GM19328 (cell line): ENCODE measurements at regions not wholly inside any gene's neighbourhood (a gene's known extent, or its start where the extent isn't known, plus 50 kb on each side); places are given as distances from the start of the nearest gene placed in this dataset.
"Not testable (repeated sequence)": the region's sequence is repeated elsewhere in the genome, so short reads cannot be mapped to it uniquely, and the experiment has no call there.

ENCODE experiments used
- ATAC-seq: cut with Tn5 transposase; IDR thresholded peaks from one replicate; pipeline ENCODE4 v1.9.1; 2021; ENCODE audit warnings: mild to moderate bottlenecking, moderate library complexity; ENCODE audit not compliant: unreplicated experiment

- no peak for ATAC-seq
These were observed 175.3 kb downstream of the MBL2 start for GRCh38 chr10:52597189-52597863.

DNA sequence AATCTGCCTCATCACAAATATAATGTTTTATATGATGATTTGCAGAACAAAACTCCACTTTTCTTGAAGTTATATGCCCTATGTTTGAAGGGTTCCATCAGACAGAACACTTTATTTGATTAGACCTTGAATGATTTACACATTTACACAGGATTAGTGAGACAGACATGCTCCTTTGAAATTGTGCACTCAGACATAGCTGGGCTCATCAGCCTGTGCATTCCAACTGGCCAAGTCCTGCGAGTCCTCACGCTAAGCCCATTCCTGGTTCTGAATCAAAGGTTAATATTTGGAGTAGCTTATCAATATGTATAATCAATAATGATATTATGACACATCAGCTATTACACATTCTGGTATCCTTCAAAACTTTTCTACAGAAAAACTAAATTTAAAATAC lies 173.6 kb downstream of the MBL2 start:
- no peak for ATAC-seq

DNA sequence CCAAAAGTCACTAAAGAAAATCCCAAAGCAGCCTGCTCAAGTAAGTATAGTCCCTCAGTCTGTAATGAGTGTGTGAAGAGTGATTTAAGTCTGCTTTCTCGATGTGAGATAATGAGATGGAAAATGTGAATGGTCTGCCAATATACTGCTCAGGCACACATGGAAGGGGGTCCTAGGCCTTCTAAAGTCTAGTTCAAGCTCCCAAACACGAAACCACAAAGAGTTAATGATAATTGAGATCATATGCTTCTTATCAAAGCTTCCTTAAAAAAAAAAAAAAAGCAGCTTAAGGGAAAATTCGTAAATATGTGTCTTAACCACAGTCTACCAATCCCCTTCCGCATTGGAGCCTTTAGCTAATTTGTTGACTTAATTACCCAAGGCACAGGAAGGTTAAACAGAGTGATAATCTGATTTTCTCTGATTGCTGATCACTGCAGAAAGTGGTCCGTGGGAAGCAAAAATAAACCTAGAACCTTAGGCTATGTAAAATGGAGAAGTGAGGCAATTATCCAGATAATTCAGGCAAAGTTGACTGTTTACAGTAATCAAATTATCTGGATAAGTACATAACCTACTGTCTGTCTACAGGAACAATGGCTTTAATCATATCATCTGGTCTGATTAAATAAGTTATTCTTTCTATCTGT lies 172.9 kb downstream of the MBL2 start:
- ATAC-seq: no peak

DNA sequence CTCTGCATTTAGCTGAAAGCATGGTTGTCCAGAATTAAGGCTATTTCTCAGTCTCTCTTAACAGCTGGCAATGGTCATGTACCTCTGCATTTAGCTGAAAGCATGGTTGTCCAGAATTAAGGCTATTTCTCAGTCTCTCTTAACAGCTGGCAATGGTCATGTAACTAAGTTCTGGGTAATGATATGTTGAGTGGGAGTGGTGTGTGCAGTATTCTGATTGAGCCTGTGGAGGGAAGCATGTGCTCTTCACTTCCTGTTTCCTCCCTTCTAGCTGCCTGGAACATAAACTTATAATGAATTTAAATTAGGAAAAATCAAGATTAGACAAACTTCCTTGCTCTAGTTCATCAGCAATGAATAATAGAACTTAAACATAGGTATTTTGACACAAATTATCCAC lies 168.5 kb downstream of the MBL2 start:
- ATAC-seq: not testable (repeated sequence)

- no peak for ATAC-seq
These were observed 163.5 kb downstream of the MBL2 start for GRCh38 chr10:52609071-52609470.

DNA sequence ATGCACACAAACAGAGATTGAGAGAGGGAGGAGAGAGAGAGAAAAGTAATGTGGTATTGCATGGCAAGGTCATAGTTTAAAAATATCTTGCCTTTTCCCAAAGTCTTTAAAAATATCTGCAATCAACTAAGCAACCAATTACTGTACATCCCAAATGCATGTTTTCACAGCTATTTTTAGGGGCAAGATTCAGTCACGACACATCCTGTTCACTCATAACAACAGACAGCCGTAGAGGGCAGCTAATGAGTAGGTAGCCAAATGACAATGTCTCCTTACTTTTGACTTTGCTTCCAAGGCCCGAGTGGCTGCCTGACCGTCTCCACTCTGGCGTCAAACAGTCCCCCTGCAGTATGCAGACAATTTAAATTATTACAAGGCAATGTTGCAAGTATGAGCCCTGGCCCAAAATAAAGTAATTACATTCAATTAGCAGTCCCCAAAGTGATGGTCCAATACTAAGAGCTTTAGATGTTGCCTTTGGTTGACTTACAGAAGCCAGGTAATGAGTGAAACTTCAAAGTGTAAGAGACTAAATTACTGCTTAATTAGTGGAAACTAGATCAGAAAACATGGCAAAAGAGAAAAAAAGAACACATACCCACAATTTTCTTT lies 162.9 kb downstream of the MBL2 start:
- no peak for ATAC-seq

GRCh38 chr10:52615331-52615730 lies 157.3 kb downstream of the MBL2 start:
- no peak for ATAC-seq

DNA sequence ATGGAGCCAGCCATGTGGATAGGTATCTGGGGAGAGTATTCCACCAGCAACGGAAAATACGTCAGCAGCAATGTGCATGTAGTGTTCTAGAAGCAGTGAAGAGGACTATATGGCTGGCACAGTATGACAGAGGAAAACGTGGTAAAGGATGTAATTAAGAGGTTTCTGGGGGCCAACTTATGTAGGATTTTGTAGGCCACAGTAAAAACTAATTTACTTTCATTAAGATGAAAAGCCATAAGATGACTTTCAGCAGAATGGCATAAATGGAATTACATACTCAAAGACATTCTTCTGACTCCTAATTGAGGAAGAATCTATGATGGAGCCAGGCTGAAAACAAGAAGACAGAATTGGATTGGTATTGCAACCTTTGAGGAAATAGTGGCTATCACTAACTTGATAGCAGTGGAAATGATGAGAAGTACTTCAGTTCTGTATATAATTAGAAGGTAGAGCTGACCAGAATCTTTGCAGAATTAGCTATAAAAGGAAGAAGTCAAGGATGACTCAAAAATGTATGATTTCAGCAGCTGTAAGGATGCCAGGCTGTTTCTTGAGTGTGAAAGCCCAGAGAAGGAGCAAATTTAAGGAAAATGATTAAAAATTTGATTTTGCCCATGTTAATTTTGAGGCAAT lies 156.7 kb downstream of the MBL2 start:
- no peak for ATAC-seq

- no peak for ATAC-seq
These were observed 156.2 kb downstream of the MBL2 start for GRCh38 chr10:52616395-52616764.

GRCh38 chr10:52617346-52617745 lies 155.2 kb downstream of the MBL2 start:
- ATAC-seq: no peak

GRCh38 chr10:52619052-52619451 lies 153.5 kb downstream of the MBL2 start:
- no peak for ATAC-seq

DNA sequence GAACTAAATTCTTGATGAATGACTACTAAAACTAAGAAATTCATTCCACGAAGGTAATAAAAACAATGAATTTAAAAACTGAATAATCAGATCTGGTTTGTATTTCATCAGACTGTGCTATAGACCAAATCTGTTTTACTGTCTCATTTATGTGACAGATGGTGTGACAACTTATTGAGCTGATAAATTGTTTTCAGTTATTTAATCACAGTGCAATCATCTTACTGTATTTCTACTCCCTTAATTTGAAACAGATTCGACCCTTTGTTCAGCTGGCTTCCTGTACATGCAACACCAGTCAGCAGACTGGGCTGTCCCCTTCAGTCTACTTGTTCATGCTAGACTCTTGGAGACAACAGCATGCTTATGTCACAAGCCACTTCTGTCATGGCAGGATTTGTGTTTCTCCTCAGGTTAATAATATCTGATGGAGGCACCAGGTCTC lies 150.9 kb downstream of the MBL2 start:
- ATAC-seq: no peak

GRCh38 chr10:52623761-52624160 lies 148.8 kb downstream of the MBL2 start:
- ATAC-seq: no peak

GRCh38 chr10:52627279-52627678 lies 145.3 kb downstream of the MBL2 start:
- no peak for ATAC-seq

GRCh38 chr10:52631146-52631545 lies 141.4 kb downstream of the MBL2 start:
- ATAC-seq: no peak

- no peak for ATAC-seq
These were observed 140.9 kb downstream of the MBL2 start for GRCh38 chr10:52631648-52632047.

DNA sequence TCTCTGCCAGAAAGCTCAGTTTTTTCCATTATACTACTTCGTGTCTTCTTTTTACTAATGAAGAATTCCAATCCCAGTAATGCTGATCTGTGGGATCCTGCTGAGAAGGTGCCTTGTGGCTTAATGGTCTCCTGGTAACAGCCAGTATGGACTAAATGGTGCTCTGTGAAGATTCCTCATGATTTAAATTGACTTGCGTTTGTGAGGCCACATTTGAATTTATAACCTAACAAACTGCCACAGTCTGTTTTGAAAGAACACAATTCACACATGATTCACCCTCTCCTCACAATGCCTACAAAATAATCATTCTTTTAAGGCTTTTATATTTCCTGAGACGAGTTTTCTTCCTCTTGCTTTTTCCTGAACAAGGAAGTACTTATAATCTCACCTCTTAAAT lies 140.0 kb downstream of the MBL2 start:
- ATAC-seq: no peak

GRCh38 chr10:52633266-52633665 lies 139.3 kb downstream of the MBL2 start:
- ATAC-seq: no peak

- ATAC-seq: no peak
These were observed 136.9 kb downstream of the MBL2 start for GRCh38 chr10:52635651-52636050.

DNA sequence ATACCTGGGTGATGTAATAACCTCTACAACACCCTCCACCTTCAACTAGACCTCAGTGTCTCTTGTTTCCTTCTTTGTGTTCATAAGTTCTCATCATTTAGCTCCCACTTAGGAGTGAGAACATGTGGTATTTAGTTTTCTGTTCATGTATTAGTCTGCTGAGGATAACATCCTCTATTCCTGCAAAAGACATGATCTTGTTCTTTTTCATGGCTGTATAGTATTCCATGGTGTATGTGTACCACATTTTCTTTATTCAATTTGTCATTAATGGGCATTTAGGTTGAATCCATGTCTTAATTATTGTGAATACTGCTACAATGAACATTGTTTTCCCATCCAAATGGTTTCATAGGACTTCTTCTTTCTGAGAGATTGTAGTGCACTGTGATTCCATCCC lies 135.7 kb downstream of the MBL2 start:
- no peak for ATAC-seq

GRCh38 chr10:52637592-52637991 lies 135.0 kb downstream of the MBL2 start:
- no peak for ATAC-seq

GRCh38 chr10:52639652-52640051 lies 132.9 kb downstream of the MBL2 start:
- ATAC-seq: no peak
